ENCODE measurements at regions not wholly inside any gene's neighbourhood (a gene's known extent, or its start where the extent isn't known, plus 50 kb on each side); places are given as distances from the start of the nearest gene placed in this dataset.
A peak's percentile ranks its signal among the peaks of the same experiment; 100 is the strongest.

DNA sequence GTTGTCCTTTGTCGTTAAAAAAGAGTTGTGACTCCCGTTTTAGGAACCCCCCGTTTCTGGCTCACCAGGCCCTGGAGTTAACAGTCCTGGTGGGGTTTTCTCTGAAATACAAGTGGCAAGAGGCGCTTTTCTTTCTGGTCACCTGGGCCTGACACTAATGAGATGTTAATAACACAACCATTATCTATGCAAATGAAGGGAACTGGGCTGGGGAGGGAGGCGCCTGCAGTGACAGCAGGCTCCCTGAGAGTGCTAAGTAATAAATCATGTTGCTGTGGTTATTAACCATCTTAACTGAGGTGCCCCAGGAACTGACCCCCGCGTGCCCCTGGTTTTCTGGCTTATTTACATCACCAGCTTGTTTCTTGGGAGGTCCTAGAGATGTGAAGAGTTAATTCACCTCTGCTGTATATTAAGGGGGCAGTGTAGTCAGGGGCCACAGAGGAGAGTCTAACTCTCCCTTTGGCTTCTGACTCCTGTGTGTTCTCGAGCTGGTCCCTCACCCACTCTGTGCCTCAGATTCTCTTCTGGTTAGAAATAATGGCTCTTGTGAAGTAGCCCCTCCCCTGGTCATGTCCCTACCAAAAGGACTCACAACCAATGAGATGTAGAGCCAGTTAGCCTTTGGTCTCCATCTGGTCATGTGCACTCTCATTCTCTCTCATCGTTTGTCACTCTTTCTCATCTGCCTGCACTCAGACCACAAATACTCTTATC is 276.6 kb upstream of the CADM1 start:
- Histone ChIP-seq H3K9ac (ENCODE audit: low read depth, low read length, poor library complexity) (no peak overlapping the region), H4K8ac (ENCODE audit: low read depth, low read length) (no peak overlapping the region), H3K27me3 (ENCODE audit: control insufficient read depth in 3 of 3, insufficient read depth in 3 of 3, low read depth in 1 of 3, low read length in 3 of 3) (no peaks in the 10 kb centered on the region), H3K4ac (ENCODE audit: low read length) (no peak overlapping the region), H3K4me3 (ENCODE audit: low read length in 2 of 2) (no peak overlapping the region), H2BK12ac (ENCODE audit: low read length) (no peak overlapping the region), H2AK5ac (ENCODE audit: low read depth, low read length) (no peak overlapping the region), H4K91ac (ENCODE audit: low read depth, low read length, poor library complexity) (no peak overlapping the region), H2BK120ac (ENCODE audit: low read depth, low read length) (no peak overlapping the region), H2BK15ac (ENCODE audit: low read length) (no peak overlapping the region), H3K79me1 (ENCODE audit: low read depth, low read length) (no peaks in the 10 kb centered on the region), H3K9me3 (replicated peaks in 1 of 2; ENCODE audit: control insufficient read depth in 2 of 2, insufficient read depth in 1 of 2, low read depth in 1 of 2, low read length in 2 of 2) (no peaks in the 10 kb centered on the region), H3K27ac (replicated peaks; ENCODE audit: low read length) (no peak overlapping the region), H2AFZ (ENCODE audit: low read length) (no peak overlapping the region), H3K23ac (ENCODE audit: low read depth, low read length, poor library complexity) (no peak overlapping the region), H3K18ac (ENCODE audit: low read length) (no peak overlapping the region), H2BK5ac (ENCODE audit: low read length) (no peak overlapping the region), H3K36me3 (replicated peaks in 1 of 2; ENCODE audit: control insufficient read depth in 2 of 2, insufficient read depth in 2 of 2, low read length in 2 of 2) (no peaks in the 10 kb centered on the region), H3K4me2 (ENCODE audit: insufficient read depth, low read length, poor library complexity, severe bottlenecking) (no peak overlapping the region), H3K4me1 (ENCODE audit: control insufficient read depth in 2 of 2, insufficient read depth in 1 of 2, low read depth in 1 of 2, low read length in 2 of 2) (peaks cover 0 to 2% of the 10 kb centered on the region in 2 donors), H3K14ac (ENCODE audit: low read length) (no peak overlapping the region)
- WGBS, 2 donors (ENCODE audit: extremely low coverage in 2 of 2, insufficient read length in 2 of 2, insufficient replicate concordance in 1 of 2): no CpG with 5 or more reads among the region's 9 CpGs
- no peak for DNase-seq (ENCODE audit: low spot score)

- WGBS, 2 donors (ENCODE audit: extremely low coverage in 2 of 2, insufficient read length in 2 of 2, insufficient replicate concordance in 1 of 2): no CpG with 5 or more reads among the region's 2 CpGs
- Histone ChIP-seq H2BK12ac (ENCODE audit: low read length) (no peak overlapping the region), H3K4me1 (ENCODE audit: control insufficient read depth in 2 of 2, insufficient read depth in 1 of 2, low read depth in 1 of 2, low read length in 2 of 2) (peaks cover 0 to 3% of the 10 kb centered on the region in 2 donors), H2BK15ac (ENCODE audit: low read length) (no peak overlapping the region), H3K4me2 (ENCODE audit: insufficient read depth, low read length, poor library complexity, severe bottlenecking) (no peak overlapping the region), H2BK120ac (ENCODE audit: low read depth, low read length) (no peak overlapping the region), H3K27me3 (ENCODE audit: control insufficient read depth in 3 of 3, insufficient read depth in 3 of 3, low read depth in 1 of 3, low read length in 3 of 3) (no peaks in the 10 kb centered on the region), H4K91ac (ENCODE audit: low read depth, low read length, poor library complexity) (no peak overlapping the region), H3K9me3 (replicated peaks in 1 of 2; ENCODE audit: control insufficient read depth in 2 of 2, insufficient read depth in 1 of 2, low read depth in 1 of 2, low read length in 2 of 2) (no peaks in the 10 kb centered on the region), H2BK5ac (ENCODE audit: low read length) (no peak overlapping the region), H2AK5ac (ENCODE audit: low read depth, low read length) (no peak overlapping the region), H3K9ac (ENCODE audit: low read depth, low read length, poor library complexity) (no peak overlapping the region), H2AFZ (ENCODE audit: low read length) (no peak overlapping the region), H3K27ac (replicated peaks; ENCODE audit: low read length) (no peak overlapping the region), H3K14ac (ENCODE audit: low read length) (no peak overlapping the region), H3K36me3 (replicated peaks in 1 of 2; ENCODE audit: control insufficient read depth in 2 of 2, insufficient read depth in 2 of 2, low read length in 2 of 2) (no peaks in the 10 kb centered on the region), H3K18ac (ENCODE audit: low read length) (no peak overlapping the region), H3K4me3 (ENCODE audit: low read length in 2 of 2) (no peak overlapping the region), H3K23ac (ENCODE audit: low read depth, low read length, poor library complexity) (no peak overlapping the region), H3K79me1 (ENCODE audit: low read depth, low read length) (no peaks in the 10 kb centered on the region), H4K8ac (ENCODE audit: low read depth, low read length) (no peak overlapping the region), H3K4ac (ENCODE audit: low read length) (no peak overlapping the region)
- DNase-seq (ENCODE audit: low spot score): no peak
These were observed 274.9 kb upstream of the CADM1 start for GRCh38 chr11:115778928-115779650.

DNA sequence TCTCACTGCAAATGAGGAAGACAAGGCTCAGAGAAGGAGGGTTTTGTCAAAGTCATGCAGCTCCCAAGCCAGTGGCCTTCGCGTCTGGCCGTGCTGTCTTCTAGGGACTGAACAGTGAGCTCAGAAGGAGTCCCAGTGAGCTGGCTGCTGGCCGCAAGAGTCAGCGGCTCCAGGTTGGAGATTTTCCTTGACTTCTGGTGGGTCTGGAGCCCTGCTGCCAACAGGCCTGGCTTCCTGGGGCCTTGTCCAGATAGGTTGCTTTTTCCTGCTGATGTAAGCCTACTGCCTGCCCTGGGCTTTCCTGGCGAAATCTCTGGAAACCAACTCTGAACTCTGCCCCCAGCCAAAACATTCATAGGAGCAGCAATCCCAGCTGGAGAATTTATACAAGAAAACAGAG is 272.7 kb upstream of the CADM1 start:
- H2AFZ ChIP-seq (ENCODE audit: low read length): no peak overlapping the region
- no peak overlapping the region for H3K14ac ChIP-seq (ENCODE audit: low read length)
- H4K91ac ChIP-seq (ENCODE audit: low read depth, low read length, poor library complexity): no peak overlapping the region
- WGBS, 2 donors (ENCODE audit: extremely low coverage in 2 of 2, insufficient read length in 2 of 2, insufficient replicate concordance in 1 of 2): no CpG with 5 or more reads among the region's 6 CpGs
- H3K4ac ChIP-seq (ENCODE audit: low read length): no peak overlapping the region
- H3K9me3 ChIP-seq (replicated peaks in 1 of 2; ENCODE audit: control insufficient read depth in 2 of 2, insufficient read depth in 1 of 2, low read depth in 1 of 2, low read length in 2 of 2): no peaks in the 10 kb centered on the region
- no peak overlapping the region for H3K27ac ChIP-seq (replicated peaks; ENCODE audit: low read length)
- no peak overlapping the region for H3K4me3 ChIP-seq (ENCODE audit: low read length in 2 of 2)
- H3K18ac ChIP-seq (ENCODE audit: low read length): no peak overlapping the region
- no peaks in the 10 kb centered on the region for H3K27me3 ChIP-seq (ENCODE audit: control insufficient read depth in 3 of 3, insufficient read depth in 3 of 3, low read depth in 1 of 3, low read length in 3 of 3)
- H2AK5ac ChIP-seq (ENCODE audit: low read depth, low read length): no peak overlapping the region
- H3K4me1 ChIP-seq (ENCODE audit: control insufficient read depth in 2 of 2, insufficient read depth in 1 of 2, low read depth in 1 of 2, low read length in 2 of 2): peaks cover 0 to 3% of the 10 kb centered on the region in 2 donors
- no peaks in the 10 kb centered on the region for H3K36me3 ChIP-seq (replicated peaks in 1 of 2; ENCODE audit: control insufficient read depth in 2 of 2, insufficient read depth in 2 of 2, low read length in 2 of 2)
- DNase-seq (ENCODE audit: low spot score): no peak
- no peak overlapping the region for H3K9ac ChIP-seq (ENCODE audit: low read depth, low read length, poor library complexity)
- H3K79me1 ChIP-seq (ENCODE audit: low read depth, low read length): no peaks in the 10 kb centered on the region
- H3K4me2 ChIP-seq (ENCODE audit: insufficient read depth, low read length, poor library complexity, severe bottlenecking): no peak overlapping the region
- no peak overlapping the region for H2BK15ac ChIP-seq (ENCODE audit: low read length)
- H2BK120ac ChIP-seq (ENCODE audit: low read depth, low read length): no peak overlapping the region
- H2BK12ac ChIP-seq (ENCODE audit: low read length): no peak overlapping the region
- no peak overlapping the region for H3K23ac ChIP-seq (ENCODE audit: low read depth, low read length, poor library complexity)
- H2BK5ac ChIP-seq (ENCODE audit: low read length): no peak overlapping the region
- no peak overlapping the region for H4K8ac ChIP-seq (ENCODE audit: low read depth, low read length)

- DNase-seq (ENCODE audit: low spot score): no peak
- H3K79me1 ChIP-seq (ENCODE audit: low read depth, low read length): no peaks in the 10 kb centered on the region
- H3K4me2 ChIP-seq (ENCODE audit: insufficient read depth, low read length, poor library complexity, severe bottlenecking): no peak overlapping the region
- peaks cover 0 to 3% of the 10 kb centered on the region in 2 donors for H3K4me1 ChIP-seq (ENCODE audit: control insufficient read depth in 2 of 2, insufficient read depth in 1 of 2, low read depth in 1 of 2, low read length in 2 of 2)
- no peak overlapping the region for H3K23ac ChIP-seq (ENCODE audit: low read depth, low read length, poor library complexity)
- peak overlapping the region; percentile 27 for H3K18ac ChIP-seq (ENCODE audit: low read length)
- no peaks in the 10 kb centered on the region for H3K36me3 ChIP-seq (replicated peaks in 1 of 2; ENCODE audit: control insufficient read depth in 2 of 2, insufficient read depth in 2 of 2, low read length in 2 of 2)
- H3K9ac ChIP-seq (ENCODE audit: low read depth, low read length, poor library complexity): no peak overlapping the region
- no peak overlapping the region for H3K27ac ChIP-seq (replicated peaks; ENCODE audit: low read length)
- no peak overlapping the region for H2AK5ac ChIP-seq (ENCODE audit: low read depth, low read length)
- no peaks in the 10 kb centered on the region for H3K9me3 ChIP-seq (replicated peaks in 1 of 2; ENCODE audit: control insufficient read depth in 2 of 2, insufficient read depth in 1 of 2, low read depth in 1 of 2, low read length in 2 of 2)
- no peak overlapping the region for H2BK120ac ChIP-seq (ENCODE audit: low read depth, low read length)
- no peak overlapping the region for H2AFZ ChIP-seq (ENCODE audit: low read length)
- no peak overlapping the region for H3K4me3 ChIP-seq (ENCODE audit: low read length in 2 of 2)
- no peak overlapping the region for H4K8ac ChIP-seq (ENCODE audit: low read depth, low read length)
- no peak overlapping the region for H2BK15ac ChIP-seq (ENCODE audit: low read length)
- no peak overlapping the region for H3K14ac ChIP-seq (ENCODE audit: low read length)
- H3K27me3 ChIP-seq (ENCODE audit: control insufficient read depth in 3 of 3, insufficient read depth in 3 of 3, low read depth in 1 of 3, low read length in 3 of 3): no peaks in the 10 kb centered on the region
- no CpG with 5 or more reads among the region's 4 CpGs for WGBS, 2 donors (ENCODE audit: extremely low coverage in 2 of 2, insufficient read length in 2 of 2, insufficient replicate concordance in 1 of 2)
- H3K4ac ChIP-seq (ENCODE audit: low read length): no peak overlapping the region
- H4K91ac ChIP-seq (ENCODE audit: low read depth, low read length, poor library complexity): no peak overlapping the region
- peak overlapping the region; percentile 19 for H2BK5ac ChIP-seq (ENCODE audit: low read length)
- H2BK12ac ChIP-seq (ENCODE audit: low read length): peak overlapping the region; percentile 80
These were observed 271.6 kb upstream of the CADM1 start for GRCh38 chr11:115775846-115776245.

All from neuronal stem cell (in vitro differentiated cells).